GM18868 (cell line): ENCODE measurements at regions not wholly inside any gene's neighbourhood (a gene's known extent, or its start where the extent isn't known, plus 50 kb on each side); places are given as distances from the start of the nearest gene placed in this dataset.

Experiments used
- ATAC-seq: cut with Tn5 transposase; IDR thresholded peaks from one replicate; pipeline ENCODE4 v1.9.1; 2021; ENCODE audit warnings: mild to moderate bottlenecking, moderate library complexity; ENCODE audit not compliant: unreplicated experiment

- ATAC-seq = peak; percentile 80
Measured at GRCh38 chr10:94279835-94280709, 82.7 kb downstream of the NOC3L start.

- no peak for ATAC-seq
Measured at GRCh38 chr10:94281654-94282053, 81.1 kb downstream of the NOC3L start.

- no peak for ATAC-seq
Measured at GRCh38 chr10:94282369-94282768, 80.4 kb downstream of the NOC3L start.
